VCaP (cell line): ENCODE measurements at regions not wholly inside any gene's neighbourhood (a gene's known extent, or its start where the extent isn't known, plus 50 kb on each side); places are given as distances from the start of the nearest gene placed in this dataset.

Source experiments
- H3K27ac ChIP-seq: fragments of 450-650 bp; 2 replicates; pipeline ENCODE4 v1.5.1; 2017
- CTCF ChIP-seq: fragments of 450-650 bp; conservative IDR thresholded peaks from 2 replicates; pipeline ENCODE4 v1.5.1; 2017; ENCODE audit warnings: mild to moderate bottlenecking, moderate library complexity

GRCh38 chr3:110894574-110894973 is 177.0 kb upstream of the NECTIN3 start:
- TF ChIP-seq CTCF = no peak
- H3K27ac ChIP-seq = no peak overlapping the region

- no peak overlapping the region for H3K27ac ChIP-seq
- no peak for TF ChIP-seq CTCF
Measured at GRCh38 chr3:110895054-110895453, 176.6 kb upstream of the NECTIN3 start.

GRCh38 chr3:110897046-110897445 is 174.6 kb upstream of the NECTIN3 start:
- TF ChIP-seq CTCF = no peak
- no peak overlapping the region for H3K27ac ChIP-seq

GRCh38 chr3:110900576-110900975 is 171.0 kb upstream of the NECTIN3 start:
- H3K27ac ChIP-seq = no peak overlapping the region
- TF ChIP-seq CTCF = no peak

GRCh38 chr3:110901536-110901935 is 170.1 kb upstream of the NECTIN3 start:
- no peak for TF ChIP-seq CTCF
- H3K27ac ChIP-seq = no peak overlapping the region

- TF ChIP-seq CTCF = no peak
- H3K27ac ChIP-seq = no peak overlapping the region
Measured at GRCh38 chr3:110902453-110903085, 169.0 kb upstream of the NECTIN3 start.

- H3K27ac ChIP-seq = no peak overlapping the region
- no peak for TF ChIP-seq CTCF
Measured at GRCh38 chr3:110903771-110904519, 167.7 kb upstream of the NECTIN3 start.
